ENCODE measurements at regions not wholly inside any gene's neighbourhood (a gene's known extent, or its start where the extent isn't known, plus 50 kb on each side); places are given as distances from the start of the nearest gene placed in this dataset.

GRCh38 chr20:12729326-12729725 lies 279.4 kb upstream of the SPTLC3 start:
- no peaks in the 10 kb centered on the region for H3K79me2 ChIP-seq (ENCODE audit: low read length)
- no peaks in the 10 kb centered on the region for H3K4me1 ChIP-seq (ENCODE audit: insufficient read depth, low read length)
- BruUV-seq (replicated peaks), result no TSS peak
- intact Hi-C loops (cut with micrococcal nuclease), result no loop called here
- ChIA-PET CTCF (no interaction called here), POLR2A (ENCODE audit: unreplicated experiment) (no interaction called here)
- H3K36me3 ChIP-seq (ENCODE audit: low read depth, low read length), result no peaks in the 10 kb centered on the region
- no peak overlapping the region for H3K27ac ChIP-seq (ENCODE audit: low read length)
- H3K4me2 ChIP-seq (ENCODE audit: low read length), result no peak overlapping the region
- H3K9me2 ChIP-seq (replicated peaks; ENCODE audit: low read length), result no peaks in the 10 kb centered on the region
- H3K27me3 ChIP-seq (ENCODE audit: low read length), result peaks cover 42% of the 10 kb centered on the region
- ATAC-seq (no peak), DNase-seq (peak; percentile 58)
- H3K9ac ChIP-seq (ENCODE audit: low read length), result no peak overlapping the region
- no peaks in the 10 kb centered on the region for H4K20me1 ChIP-seq (ENCODE audit: low read length)
- H2AFZ ChIP-seq (ENCODE audit: low read length), result no peak overlapping the region
- no peaks in the 10 kb centered on the region for H3K9me3 ChIP-seq (ENCODE audit: low read length)
- no peak overlapping the region for H3K4me3 ChIP-seq (ENCODE audit: low read length)
- H3F3A ChIP-seq (ENCODE audit: low read length, unreplicated experiment), result no peaks in the 10 kb centered on the region
- TF ChIP-seq EZH2 (IDR thresholded peaks at IDR 0.05; ENCODE audit: low read length, unreplicated experiment), result no peak

GRCh38 chr20:12733811-12734210 lies 275.0 kb upstream of the SPTLC3 start:
- Histone ChIP-seq H3K79me2 (ENCODE audit: low read length) (no peaks in the 10 kb centered on the region), H3K27me3 (ENCODE audit: low read length) (peaks cover 67% of the 10 kb centered on the region), H3K36me3 (ENCODE audit: low read depth, low read length) (no peaks in the 10 kb centered on the region), H3K27ac (ENCODE audit: low read length) (no peak overlapping the region), H3K4me3 (ENCODE audit: low read length) (no peak overlapping the region), H3F3A (ENCODE audit: low read length, unreplicated experiment) (no peaks in the 10 kb centered on the region), H2AFZ (ENCODE audit: low read length) (no peak overlapping the region), H3K9me3 (ENCODE audit: low read length) (no peaks in the 10 kb centered on the region), H3K4me2 (ENCODE audit: low read length) (no peak overlapping the region), H3K4me1 (ENCODE audit: insufficient read depth, low read length) (no peaks in the 10 kb centered on the region), H3K9me2 (replicated peaks; ENCODE audit: low read length) (no peaks in the 10 kb centered on the region), H3K9ac (ENCODE audit: low read length) (no peak overlapping the region), H4K20me1 (ENCODE audit: low read length) (no peaks in the 10 kb centered on the region)
- TF ChIP-seq EZH2phosphoT487 (IDR thresholded peaks at IDR 0.05; ENCODE audit: borderline replicate concordance, low read length) (no peak), EZH2 (IDR thresholded peaks at IDR 0.05; ENCODE audit: low read length, unreplicated experiment) (no peak), CTCF (conservative IDR thresholded peaks at IDR 0.05; ENCODE audit: low read depth, low read length) (no peak)
- DNase-seq (no peak), ATAC-seq (no peak)
- no TSS peak for BruUV-seq (replicated peaks)
- intact Hi-C loops (cut with micrococcal nuclease), result no loop called here
- POLR2A ChIA-PET (ENCODE audit: unreplicated experiment), result no interaction called here
- CTCF ChIA-PET, result no interaction called here

- no peak overlapping the region for H2AFZ ChIP-seq (ENCODE audit: low read length)
- no peak for TF ChIP-seq EZH2phosphoT487 (IDR thresholded peaks at IDR 0.05; ENCODE audit: borderline replicate concordance, low read length)
- TF ChIP-seq EZH2 (IDR thresholded peaks at IDR 0.05; ENCODE audit: low read length, unreplicated experiment), result no peak
- TF ChIP-seq CTCF (conservative IDR thresholded peaks at IDR 0.05; ENCODE audit: low read depth, low read length), result no peak
- no TSS peak for BruUV-seq (replicated peaks)
- DNase-seq, result no peak
- no peaks in the 10 kb centered on the region for H3F3A ChIP-seq (ENCODE audit: low read length, unreplicated experiment)
- no peak for ATAC-seq
- peaks cover 80% of the 10 kb centered on the region for H3K27me3 ChIP-seq (ENCODE audit: low read length)
- intact Hi-C loops (cut with micrococcal nuclease), result no loop called here
- H3K4me2 ChIP-seq (ENCODE audit: low read length), result no peak overlapping the region
- H4K20me1 ChIP-seq (ENCODE audit: low read length), result no peaks in the 10 kb centered on the region
- H3K4me3 ChIP-seq (ENCODE audit: low read length), result no peak overlapping the region
- no peaks in the 10 kb centered on the region for H3K9me2 ChIP-seq (replicated peaks; ENCODE audit: low read length)
- ChIA-PET CTCF (interaction anchor here (0.6 kb wide), 1 partner anchor 434 kb away, joined by 3 read pairs; no protein-coding TSS in a partner anchor), POLR2A (ENCODE audit: unreplicated experiment) (no interaction called here)
- H3K9me3 ChIP-seq (ENCODE audit: low read length), result no peaks in the 10 kb centered on the region
- no peaks in the 10 kb centered on the region for H3K36me3 ChIP-seq (ENCODE audit: low read depth, low read length)
- H3K79me2 ChIP-seq (ENCODE audit: low read length), result no peaks in the 10 kb centered on the region
- no peak overlapping the region for H3K9ac ChIP-seq (ENCODE audit: low read length)
- no peak overlapping the region for H3K27ac ChIP-seq (ENCODE audit: low read length)
- H3K4me1 ChIP-seq (ENCODE audit: insufficient read depth, low read length), result no peaks in the 10 kb centered on the region
Measured at GRCh38 chr20:12737497-12737896, 271.3 kb upstream of the SPTLC3 start.

All from PC-3 (cell line).